OCI-LY1 (cell line): ENCODE measurements at regions not wholly inside any gene's neighbourhood (a gene's known extent, or its start where the extent isn't known, plus 50 kb on each side); places are given as distances from the start of the nearest gene placed in this dataset.

ENCODE experiments used
- H2AFZ ChIP-seq: fragments of 200-600 bp; sonication (generic), shearing (Covaris generic); 2 replicates; pipeline ENCODE4 v1.6.0; 2014; ENCODE audit warnings: antibody characterized with exemption, mild to moderate bottlenecking, low read length
- H3F3A ChIP-seq: fragments of 200-600 bp; sonication (generic), shearing (Covaris generic); 2 replicates; pipeline ENCODE4 v1.6.0; 2014; ENCODE audit warnings: mild to moderate bottlenecking, antibody characterized with exemption, low read length, moderate library complexity; ENCODE audit not compliant: insufficient read depth
- H3K27ac ChIP-seq: fragments of 200-600 bp; sonication (generic); 2 replicates; pipeline ENCODE4 v1.5.1; 2014; ENCODE audit warnings: low read length, mixed run types, mild to moderate bottlenecking, low read depth; ENCODE audit not compliant: poor library complexity, severe bottlenecking
- H3K27me3 ChIP-seq: fragments of 200-600 bp; sonication (generic); 2 replicates; pipeline ENCODE4 v1.6.0; 2014; ENCODE audit warnings: antibody characterized with exemption, mild to moderate bottlenecking, low read length, moderate library complexity; ENCODE audit not compliant: insufficient read depth
- H3K36me3 ChIP-seq: fragments of 200-600 bp; sonication (generic); 2 replicates; pipeline ENCODE4 v1.6.1; 2014; ENCODE audit warnings: mild to moderate bottlenecking, antibody characterized with exemption, low read length, moderate library complexity, mixed read lengths; ENCODE audit not compliant: insufficient read depth
- H3K4me1 ChIP-seq: fragments of 200-600 bp; sonication (generic); 2 replicates; pipeline ENCODE4 v1.5.1; 2014; ENCODE audit warnings: mild to moderate bottlenecking, low read length, moderate library complexity; ENCODE audit not compliant: insufficient read depth, severe bottlenecking
- H3K4me2 ChIP-seq: fragments of 200-600 bp; sonication (generic), shearing (Covaris generic); 2 replicates; pipeline ENCODE4 v1.6.1; 2014; ENCODE audit warnings: low read length
- H3K4me3 ChIP-seq: fragments of 200-600 bp; sonication (generic); 2 replicates; pipeline ENCODE4 v1.5.1; 2014; ENCODE audit warnings: low read length, low read depth, mild to moderate bottlenecking, mixed read lengths; ENCODE audit not compliant: poor library complexity, severe bottlenecking
- H3K79me2 ChIP-seq: fragments of 200-600 bp; shearing (Covaris generic); 2 replicates; pipeline ENCODE4 v1.6.1; 2016; ENCODE audit warnings: mixed run types, low read length, mixed read lengths; ENCODE audit not compliant: insufficient read depth
- H3K9ac ChIP-seq: fragments of 200-600 bp; sonication (generic), shearing (Covaris generic); 2 replicates; pipeline ENCODE4 v1.6.1; 2014; ENCODE audit warnings: mild to moderate bottlenecking, low read length, mixed read lengths
- H3K9me2 ChIP-seq: fragments of 200-600 bp; sonication (generic), shearing (Covaris generic); 2 replicates; pipeline ENCODE4 v1.6.1; 2014; ENCODE audit warnings: low read depth, mild to moderate bottlenecking, low read length, mixed read lengths
- H3K9me3 ChIP-seq: fragments of 200-600 bp; shearing (Covaris generic); 2 replicates; pipeline ENCODE4 v1.6.1; 2014; ENCODE audit warnings: low read length, mixed read lengths
- H4K20me1 ChIP-seq: fragments of 200-600 bp; sonication (generic), shearing (Covaris generic); 2 replicates; pipeline ENCODE4 v1.6.0; 2016; ENCODE audit warnings: mild to moderate bottlenecking, low read length; ENCODE audit not compliant: insufficient read depth
- CTCF ChIP-seq: fragments of 200-600 bp; sonication (generic), shearing (Covaris generic); IDR thresholded peaks from 2 replicates; pipeline ENCODE4 v1.5.1; 2017; ENCODE audit warnings: mild to moderate bottlenecking, antibody characterized with exemption, low read length, moderate library complexity, mixed read lengths
- EZH2 ChIP-seq: fragments of 200-600 bp; sonication (generic), shearing (Covaris generic); IDR thresholded peaks from 2 replicates; pipeline ENCODE4 v1.8.0; 2017; ENCODE audit warnings: borderline replicate concordance, mixed run types, mild to moderate bottlenecking, antibody characterized with exemption, low read length, moderate library complexity, mixed read lengths

- H3K4me3 ChIP-seq: no peak overlapping the region
- TF ChIP-seq CTCF: no peak
- no peak for TF ChIP-seq EZH2
- no peaks in the 10 kb centered on the region for H3K36me3 ChIP-seq
- no peak overlapping the region for H2AFZ ChIP-seq
- H3K9me2 ChIP-seq: no peaks in the 10 kb centered on the region
- H3K27me3 ChIP-seq: no peaks in the 10 kb centered on the region
- no peaks in the 10 kb centered on the region for H4K20me1 ChIP-seq
- no peaks in the 10 kb centered on the region for H3F3A ChIP-seq
- no peaks in the 10 kb centered on the region for H3K4me1 ChIP-seq
- H3K9ac ChIP-seq: no peak overlapping the region
- no peak overlapping the region for H3K27ac ChIP-seq
- H3K79me2 ChIP-seq: no peaks in the 10 kb centered on the region
- H3K4me2 ChIP-seq: no peak overlapping the region
- no peaks in the 10 kb centered on the region for H3K9me3 ChIP-seq
Observed at GRCh38 chr1:216809649-216810048, 86.4 kb upstream of the ESRRG start.

GRCh38 chr1:216807696-216808095 lies 84.5 kb upstream of the ESRRG start:
- Histone ChIP-seq H2AFZ (no peak overlapping the region), H3K4me2 (no peak overlapping the region), H3K9ac (no peak overlapping the region), H3K36me3 (no peaks in the 10 kb centered on the region), H3K79me2 (no peaks in the 10 kb centered on the region), H3K27ac (no peak overlapping the region), H3K27me3 (no peaks in the 10 kb centered on the region), H3K9me2 (no peaks in the 10 kb centered on the region), H4K20me1 (no peaks in the 10 kb centered on the region), H3K4me1 (no peaks in the 10 kb centered on the region), H3F3A (no peaks in the 10 kb centered on the region), H3K4me3 (no peak overlapping the region), H3K9me3 (no peaks in the 10 kb centered on the region)
- TF ChIP-seq CTCF: no peak
- no peak for TF ChIP-seq EZH2

- Histone ChIP-seq H3K27ac (no peak overlapping the region), H3K36me3 (no peaks in the 10 kb centered on the region), H3K9me2 (no peaks in the 10 kb centered on the region), H2AFZ (no peak overlapping the region), H3K4me1 (no peaks in the 10 kb centered on the region), H4K20me1 (no peaks in the 10 kb centered on the region), H3K27me3 (no peaks in the 10 kb centered on the region), H3K79me2 (no peaks in the 10 kb centered on the region), H3K9me3 (no peaks in the 10 kb centered on the region), H3K4me3 (no peak overlapping the region), H3K9ac (no peak overlapping the region), H3K4me2 (no peak overlapping the region), H3F3A (no peaks in the 10 kb centered on the region)
- no peak for TF ChIP-seq EZH2
- no peak for TF ChIP-seq CTCF
Observed at GRCh38 chr1:216805953-216806352, 82.7 kb upstream of the ESRRG start.
